ENCODE measurements at regions not wholly inside any gene's neighbourhood (a gene's known extent, or its start where the extent isn't known, plus 50 kb on each side); places are given as distances from the start of the nearest gene placed in this dataset.
A peak's percentile ranks its signal among the peaks of the same experiment; 100 is the strongest.
"Not testable (repeated sequence)": the region's sequence is repeated elsewhere in the genome, so short reads cannot be mapped to it uniquely, and the experiment has no call there.

DNA sequence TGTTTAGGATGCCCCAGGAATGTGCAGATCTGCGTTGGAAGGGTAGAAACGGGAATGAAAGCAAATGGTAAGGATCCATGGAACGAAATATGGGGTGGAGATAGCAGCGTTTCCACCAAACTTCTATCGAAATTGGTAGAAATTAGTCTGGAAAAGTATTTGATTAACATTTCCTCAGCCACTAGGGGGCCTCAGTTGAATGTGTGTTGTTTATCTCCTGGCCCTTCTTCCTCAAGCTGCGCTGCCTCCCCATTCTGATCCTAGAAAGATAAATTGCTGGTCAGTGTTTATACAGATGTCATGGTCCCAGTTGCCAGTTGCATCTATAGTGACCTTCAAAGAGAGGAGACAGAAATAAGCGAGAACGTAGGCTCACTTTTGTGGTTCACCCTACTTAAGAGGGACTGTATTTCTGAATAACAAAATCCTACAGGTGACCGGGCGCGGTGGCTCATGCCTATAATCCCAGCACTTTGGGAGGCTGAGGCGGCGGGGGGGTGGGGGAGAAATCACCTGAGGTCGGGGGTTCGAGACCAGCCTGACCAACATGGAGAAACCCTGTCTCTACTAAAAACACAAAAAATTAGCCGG is 457.1 kb downstream of the SQOR start:
- H3K9me3 Mint-ChIP-seq (ENCODE audit: low read depth): peaks cover 14% of the 10 kb centered on the region
- DNase-seq (ENCODE audit: low spot score, unreplicated experiment): no peak
- H3K36me3 Mint-ChIP-seq (ENCODE audit: insufficient read depth): no peaks in the 10 kb centered on the region
- H3K4me3 Mint-ChIP-seq (ENCODE audit: low read depth): no peak overlapping the region
- no peak overlapping the region for H3K27ac Mint-ChIP-seq
- H3K4me1 Mint-ChIP-seq (ENCODE audit: low read depth): peaks cover 14% of the 10 kb centered on the region
- TF ChIP-seq, protein P1, sequence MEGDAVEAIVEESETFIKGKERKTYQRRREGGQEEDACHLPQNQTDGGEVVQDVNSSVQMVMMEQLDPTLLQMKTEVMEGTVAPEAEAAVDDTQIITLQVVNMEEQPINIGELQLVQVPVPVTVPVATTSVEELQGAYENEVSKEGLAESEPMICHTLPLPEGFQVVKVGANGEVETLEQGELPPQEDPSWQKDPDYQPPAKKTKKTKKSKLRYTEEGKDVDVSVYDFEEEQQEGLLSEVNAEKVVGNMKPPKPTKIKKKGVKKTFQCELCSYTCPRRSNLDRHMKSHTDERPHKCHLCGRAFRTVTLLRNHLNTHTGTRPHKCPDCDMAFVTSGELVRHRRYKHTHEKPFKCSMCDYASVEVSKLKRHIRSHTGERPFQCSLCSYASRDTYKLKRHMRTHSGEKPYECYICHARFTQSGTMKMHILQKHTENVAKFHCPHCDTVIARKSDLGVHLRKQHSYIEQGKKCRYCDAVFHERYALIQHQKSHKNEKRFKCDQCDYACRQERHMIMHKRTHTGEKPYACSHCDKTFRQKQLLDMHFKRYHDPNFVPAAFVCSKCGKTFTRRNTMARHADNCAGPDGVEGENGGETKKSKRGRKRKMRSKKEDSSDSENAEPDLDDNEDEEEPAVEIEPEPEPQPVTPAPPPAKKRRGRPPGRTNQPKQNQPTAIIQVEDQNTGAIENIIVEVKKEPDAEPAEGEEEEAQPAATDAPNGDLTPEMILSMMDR (IDR thresholded peaks at IDR 0.05; ENCODE audit: unreplicated experiment): peak; percentile 61
- no peaks in the 10 kb centered on the region for H3K27me3 Mint-ChIP-seq

- H3K27ac Mint-ChIP-seq: not testable (repeated sequence)
- peaks cover 11% of the 10 kb centered on the region for H3K9me3 Mint-ChIP-seq (ENCODE audit: low read depth)
Observed at GRCh38 chr15:46098006-46098405, 463.2 kb downstream of the SQOR start.

GRCh38 chr15:46110755-46111154 is 475.9 kb downstream of the SQOR start:
- Mint-ChIP-seq H3K27me3 (no peaks in the 10 kb centered on the region), H3K9me3 (ENCODE audit: low read depth) (no peaks in the 10 kb centered on the region), H3K36me3 (ENCODE audit: insufficient read depth) (no peaks in the 10 kb centered on the region), H3K27ac (no peak overlapping the region), H3K4me3 (ENCODE audit: low read depth) (no peak overlapping the region), H3K4me1 (ENCODE audit: low read depth) (no peaks in the 10 kb centered on the region)
- TF ChIP-seq, protein P1 (IDR thresholded peaks at IDR 0.05; ENCODE audit: unreplicated experiment): no peak
- no peak for DNase-seq (ENCODE audit: low spot score, unreplicated experiment)

More at GRCh38 chr15:46098006-46098405, 463.2 kb downstream of the SQOR start:
- H3K4me3 Mint-ChIP-seq (ENCODE audit: low read depth); DNase-seq (ENCODE audit: low spot score, unreplicated experiment); H3K36me3 Mint-ChIP-seq (ENCODE audit: insufficient read depth); H3K27me3 Mint-ChIP-seq; H3K4me1 Mint-ChIP-seq (ENCODE audit: low read depth): not testable (repeated sequence)

DNA sequence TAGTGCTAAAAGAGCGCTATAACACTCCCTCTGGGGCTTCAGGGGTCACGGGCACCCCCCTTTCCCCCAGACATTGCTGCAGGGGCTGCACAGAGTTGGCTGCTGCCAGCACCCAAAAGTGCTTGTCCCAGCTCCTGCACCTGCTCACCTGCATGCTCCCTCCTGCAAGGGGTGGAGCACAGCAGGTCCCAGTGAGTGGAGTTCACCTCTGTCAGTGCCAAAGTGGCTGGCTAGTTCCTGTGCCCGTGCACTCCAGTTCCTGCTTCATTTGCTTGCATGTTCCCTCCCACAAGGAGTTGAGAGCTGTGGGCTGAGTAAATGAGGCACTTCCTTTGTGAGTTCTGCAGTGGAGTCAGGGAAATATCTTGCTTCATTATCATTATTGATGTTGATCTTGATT is 476.9 kb downstream of the SQOR start:
- Mint-ChIP-seq H3K4me1 (ENCODE audit: low read depth) (no peaks in the 10 kb centered on the region), H3K9me3 (ENCODE audit: low read depth) (no peaks in the 10 kb centered on the region), H3K4me3 (ENCODE audit: low read depth) (no peak overlapping the region), H3K27me3 (no peaks in the 10 kb centered on the region), H3K36me3 (ENCODE audit: insufficient read depth) (no peaks in the 10 kb centered on the region), H3K27ac (no peak overlapping the region)
- DNase-seq (ENCODE audit: low spot score, unreplicated experiment): no peak
- TF ChIP-seq, protein P1 (IDR thresholded peaks at IDR 0.05; ENCODE audit: unreplicated experiment): no peak

DNA sequence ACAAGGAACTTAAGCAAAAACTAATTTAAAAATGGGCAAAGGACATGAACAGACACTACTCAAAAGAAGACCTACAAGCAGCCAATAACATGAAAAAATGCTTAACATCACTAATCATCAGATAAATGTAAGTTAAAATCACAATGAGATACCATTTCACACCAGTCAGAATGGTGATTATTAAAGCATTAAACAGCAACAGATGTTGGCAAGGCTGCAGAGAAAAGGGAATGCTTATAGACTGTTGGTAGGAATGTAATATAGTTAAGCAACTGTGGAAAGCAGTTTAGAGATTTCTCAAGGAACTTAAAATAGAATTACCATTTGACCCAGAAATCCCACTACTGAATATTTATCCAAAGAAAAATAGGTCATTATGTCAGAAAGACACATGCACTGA is 482.2 kb downstream of the SQOR start:
- Mint-ChIP-seq H3K36me3 (ENCODE audit: insufficient read depth) (no peaks in the 10 kb centered on the region), H3K27me3 (no peaks in the 10 kb centered on the region), H3K9me3 (ENCODE audit: low read depth) (no peaks in the 10 kb centered on the region), H3K4me1 (ENCODE audit: low read depth) (no peaks in the 10 kb centered on the region), H3K4me3 (ENCODE audit: low read depth) (no peak overlapping the region), H3K27ac (no peak overlapping the region)
- TF ChIP-seq, protein P1 (IDR thresholded peaks at IDR 0.05; ENCODE audit: unreplicated experiment): no peak
- no peak for DNase-seq (ENCODE audit: low spot score, unreplicated experiment)

DNA sequence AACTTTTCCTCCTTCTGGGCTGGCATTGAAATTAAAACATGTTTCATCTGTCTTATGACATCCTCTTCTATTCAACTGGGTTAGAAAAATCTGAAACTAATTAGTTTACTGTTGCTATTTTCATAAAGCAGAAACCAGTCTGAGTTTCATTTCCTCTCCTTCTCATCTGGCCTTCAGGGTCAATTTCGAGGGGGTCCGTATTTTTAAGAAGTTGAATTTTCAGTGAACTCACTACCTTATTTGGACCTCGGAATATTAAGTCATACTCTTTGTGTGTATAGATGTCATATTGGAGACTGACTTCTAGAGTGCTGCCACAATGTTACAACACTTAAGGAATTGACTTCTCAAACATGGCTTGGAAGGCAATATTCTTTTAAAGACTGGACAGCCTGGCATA is 485.9 kb downstream of the SQOR start:
- no peak for DNase-seq (ENCODE audit: low spot score, unreplicated experiment)
- Mint-ChIP-seq H3K27me3 (no peaks in the 10 kb centered on the region), H3K9me3 (ENCODE audit: low read depth) (peaks cover 15% of the 10 kb centered on the region), H3K36me3 (ENCODE audit: insufficient read depth) (peaks cover 3% of the 10 kb centered on the region), H3K4me1 (ENCODE audit: low read depth) (no peaks in the 10 kb centered on the region), H3K27ac (no peak overlapping the region), H3K4me3 (ENCODE audit: low read depth) (no peak overlapping the region)
- TF ChIP-seq, protein P1 (IDR thresholded peaks at IDR 0.05; ENCODE audit: unreplicated experiment): no peak

All from progenitor cell of endocrine pancreas (in vitro differentiated cells).